Suprapubic skin (tissue), 4 donors: ENCODE measurements at regions not wholly inside any gene's neighbourhood (a gene's known extent, or its start where the extent isn't known, plus 50 kb on each side); places are given as distances from the start of the nearest gene placed in this dataset.

ENCODE experiments used
- DNase-seq, 2 donors: peaks; one replicate each; pipeline ENCODE4 v3.0.0-alpha.2; 2019; ENCODE audit warnings: low spot score in 2 of 2
- H3K27ac ChIP-seq: fragments of 200-600 bp; sonication (generic); one replicate; pipeline ENCODE4 v1.5.1; 2019
- H3K27me3 ChIP-seq: fragments of 200-600 bp; sonication (generic); one replicate; pipeline ENCODE4 v1.5.1; 2019
- H3K36me3 ChIP-seq: fragments of 200-600 bp; sonication (generic); one replicate; pipeline ENCODE4 v1.5.1; 2019
- H3K4me1 ChIP-seq: fragments of 200-600 bp; sonication (generic); one replicate; pipeline ENCODE4 v1.5.1; 2019
- H3K4me3 ChIP-seq: fragments of 200-600 bp; sonication (generic); one replicate; pipeline ENCODE4 v1.5.1; 2019; ENCODE audit warnings: mild to moderate bottlenecking
- H3K9me3 ChIP-seq: fragments of 200-600 bp; sonication (generic); one replicate; pipeline ENCODE4 v1.5.1; 2019
- CTCF ChIP-seq, 2 donors: fragments of 200-600 bp in 1 of 2; fragments of 450-650 bp in 1 of 2; sonication (generic) in 1 of 2; IDR thresholded peaks; one replicate each; pipeline ENCODE4 v1.5.1; 2016 to 2019; ENCODE audit warnings: antibody characterized with exemption in 2 of 2, mild to moderate bottlenecking in 1 of 2, moderate library complexity in 1 of 2
- EP300 ChIP-seq: sonication (generic); formaldehyde crosslinking; IDR thresholded peaks from one replicate; pipeline ENCODE4 v1.6.1; 2017; ENCODE audit warnings: antibody characterized with exemption
- POLR2A ChIP-seq, 2 donors: fragments of 450-650 bp; IDR thresholded peaks; one replicate each; pipeline ENCODE4 v1.6.1; 2017; ENCODE audit warnings: antibody characterized with exemption in 2 of 2, mild to moderate bottlenecking in 2 of 2, moderate library complexity in 2 of 2
- POLR2AphosphoS5 ChIP-seq, 3 donors: sonication (generic); formaldehyde crosslinking; IDR thresholded peaks; one replicate each; pipeline ENCODE4 v1.6.1; 2017; ENCODE audit warnings: antibody characterized with exemption in 3 of 3
- WGBS: methylation state at CpG from one replicate; pipeline ENCODE4 v1.1.5; 2018; 5-methylcytosine and 5-hydroxymethylcytosine counted together

- no peak for DNase-seq
- Histone ChIP-seq H3K9me3 (no peaks in the 10 kb centered on the region), H3K4me3 (no peak overlapping the region), H3K27ac (no peak overlapping the region), H3K36me3 (no peaks in the 10 kb centered on the region), H3K4me1 (no peaks in the 10 kb centered on the region), H3K27me3 (no peaks in the 10 kb centered on the region)
- 85% methylated on average over 1 of the region's 1 CpG for WGBS
- TF ChIP-seq POLR2AphosphoS5 (IDR thresholded peaks at IDR 0.05) (no peak), EP300 (no peak), POLR2A (IDR thresholded peaks at IDR 0.05) (no peak), CTCF (IDR thresholded peaks at IDR 0.05) (no peak)
Measured at GRCh38 chr12:60144395-60144794, 548.6 kb downstream of the SLC16A7 start.

GRCh38 chr12:60148109-60148508, 552.3 kb downstream of the SLC16A7 start:
- H3K27me3 ChIP-seq: no peaks in the 10 kb centered on the region
- no peaks in the 10 kb centered on the region for H3K36me3 ChIP-seq
- H3K9me3 ChIP-seq: no peaks in the 10 kb centered on the region
- DNase-seq: no peak
- H3K27ac ChIP-seq: no peak overlapping the region
- H3K4me3 ChIP-seq: no peak overlapping the region
- 62% methylated on average over 2 of the region's 2 CpGs for WGBS
- H3K4me1 ChIP-seq: no peaks in the 10 kb centered on the region
- TF ChIP-seq EP300 (no peak), POLR2AphosphoS5 (IDR thresholded peaks at IDR 0.05) (no peak), POLR2A (IDR thresholded peaks at IDR 0.05) (no peak), CTCF (IDR thresholded peaks at IDR 0.05) (no peak)

GRCh38 chr12:60148831-60149230, 553.0 kb downstream of the SLC16A7 start:
- DNase-seq: no peak
- TF ChIP-seq POLR2A (IDR thresholded peaks at IDR 0.05): no peak
- no peak for TF ChIP-seq POLR2AphosphoS5 (IDR thresholded peaks at IDR 0.05)
- TF ChIP-seq EP300: no peak
- no peak for TF ChIP-seq CTCF (IDR thresholded peaks at IDR 0.05)
- H3K9me3 ChIP-seq: no peaks in the 10 kb centered on the region
- no peak overlapping the region for H3K27ac ChIP-seq
- no peaks in the 10 kb centered on the region for H3K27me3 ChIP-seq
- H3K4me3 ChIP-seq: no peak overlapping the region
- H3K36me3 ChIP-seq: no peaks in the 10 kb centered on the region
- H3K4me1 ChIP-seq: no peaks in the 10 kb centered on the region

GRCh38 chr12:60152756-60153155, 556.9 kb downstream of the SLC16A7 start:
- 41% methylated on average over 1 of the region's 1 CpG for WGBS
- Histone ChIP-seq H3K4me3 (no peak overlapping the region), H3K27ac (no peak overlapping the region), H3K9me3 (no peaks in the 10 kb centered on the region), H3K27me3 (no peaks in the 10 kb centered on the region), H3K4me1 (no peaks in the 10 kb centered on the region), H3K36me3 (no peaks in the 10 kb centered on the region)
- DNase-seq: no peak
- TF ChIP-seq POLR2AphosphoS5 (IDR thresholded peaks at IDR 0.05) (no peak), POLR2A (IDR thresholded peaks at IDR 0.05) (no peak), CTCF (IDR thresholded peaks at IDR 0.05) (no peak), EP300 (no peak)

- Histone ChIP-seq H3K4me3 (no peak overlapping the region), H3K4me1 (no peaks in the 10 kb centered on the region), H3K36me3 (no peaks in the 10 kb centered on the region), H3K9me3 (no peaks in the 10 kb centered on the region), H3K27ac (no peak overlapping the region), H3K27me3 (no peaks in the 10 kb centered on the region)
- TF ChIP-seq POLR2AphosphoS5 (IDR thresholded peaks at IDR 0.05) (no peak), CTCF (IDR thresholded peaks at IDR 0.05) (no peak), EP300 (no peak), POLR2A (IDR thresholded peaks at IDR 0.05) (no peak)
- WGBS: 78% methylated on average over 1 of the region's 1 CpG
- no peak for DNase-seq
Measured at GRCh38 chr12:60159761-60160160, 563.9 kb downstream of the SLC16A7 start.
